ENCODE measurements at regions not wholly inside any gene's neighbourhood (a gene's known extent, or its start where the extent isn't known, plus 50 kb on each side); places are given as distances from the start of the nearest gene placed in this dataset.

DNA sequence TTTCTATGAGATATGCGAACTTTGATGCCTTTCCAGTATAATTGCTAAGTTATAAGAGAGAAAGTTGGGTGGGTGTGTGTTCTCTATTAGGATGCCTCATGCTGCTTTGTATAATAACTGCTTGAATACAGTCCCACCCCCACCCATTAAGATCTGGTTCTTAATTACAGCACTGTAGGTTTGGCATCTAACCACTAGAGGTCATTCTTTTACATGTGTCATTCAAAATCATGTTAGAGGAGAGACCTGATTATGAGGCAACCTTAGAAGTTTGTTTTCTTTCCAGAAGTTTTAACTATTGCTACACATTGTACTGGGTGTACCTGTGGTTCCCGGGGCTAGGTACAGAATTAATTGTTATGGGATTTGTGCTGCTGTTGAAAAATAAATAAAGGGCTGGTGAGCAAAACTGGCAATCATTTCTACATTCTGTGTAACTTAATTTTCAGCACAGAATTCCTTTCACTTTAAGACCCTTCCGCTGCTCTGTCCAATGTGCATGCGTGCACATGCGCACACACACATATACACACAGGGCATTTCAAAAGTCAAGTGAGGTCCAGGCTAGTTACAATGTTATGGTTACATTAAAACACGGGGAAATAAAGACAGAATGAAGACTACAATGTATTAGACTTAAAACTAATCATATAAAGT, 1156.3 kb downstream of the SORCS3 start:
- TF ChIP-seq, protein P1, sequence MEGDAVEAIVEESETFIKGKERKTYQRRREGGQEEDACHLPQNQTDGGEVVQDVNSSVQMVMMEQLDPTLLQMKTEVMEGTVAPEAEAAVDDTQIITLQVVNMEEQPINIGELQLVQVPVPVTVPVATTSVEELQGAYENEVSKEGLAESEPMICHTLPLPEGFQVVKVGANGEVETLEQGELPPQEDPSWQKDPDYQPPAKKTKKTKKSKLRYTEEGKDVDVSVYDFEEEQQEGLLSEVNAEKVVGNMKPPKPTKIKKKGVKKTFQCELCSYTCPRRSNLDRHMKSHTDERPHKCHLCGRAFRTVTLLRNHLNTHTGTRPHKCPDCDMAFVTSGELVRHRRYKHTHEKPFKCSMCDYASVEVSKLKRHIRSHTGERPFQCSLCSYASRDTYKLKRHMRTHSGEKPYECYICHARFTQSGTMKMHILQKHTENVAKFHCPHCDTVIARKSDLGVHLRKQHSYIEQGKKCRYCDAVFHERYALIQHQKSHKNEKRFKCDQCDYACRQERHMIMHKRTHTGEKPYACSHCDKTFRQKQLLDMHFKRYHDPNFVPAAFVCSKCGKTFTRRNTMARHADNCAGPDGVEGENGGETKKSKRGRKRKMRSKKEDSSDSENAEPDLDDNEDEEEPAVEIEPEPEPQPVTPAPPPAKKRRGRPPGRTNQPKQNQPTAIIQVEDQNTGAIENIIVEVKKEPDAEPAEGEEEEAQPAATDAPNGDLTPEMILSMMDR (IDR thresholded peaks at IDR 0.05; ENCODE audit: low read depth, low read length) = peak; percentile 50
- Histone ChIP-seq H3K4me1 (no peaks in the 10 kb centered on the region), H3K9me3 (no peaks in the 10 kb centered on the region), H3K4me3 (ENCODE audit: low read depth, low read length) (no peak overlapping the region), H3K36me3 (no peaks in the 10 kb centered on the region), H3K27me3 (no peaks in the 10 kb centered on the region)
- DNase-seq = no peak

DNA sequence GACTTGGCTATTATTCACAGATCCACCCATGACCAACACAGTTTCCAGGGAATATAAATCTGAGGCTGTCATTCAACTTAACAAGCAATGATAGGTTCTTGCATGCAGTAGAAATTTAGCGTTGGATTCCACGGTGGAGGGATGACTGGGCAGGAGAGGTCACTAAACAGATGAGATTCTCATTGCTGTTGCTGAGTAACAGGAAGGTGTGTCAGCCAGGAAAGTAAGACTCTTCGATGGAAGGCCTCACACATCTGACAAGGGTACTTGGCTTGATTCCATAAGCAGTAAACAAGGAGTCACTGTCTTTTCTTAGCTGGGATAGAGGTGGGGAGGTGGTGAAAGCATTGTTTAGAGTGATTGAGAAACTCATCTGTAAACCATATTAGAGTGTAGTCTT, 1152.0 kb downstream of the SORCS3 start:
- Histone ChIP-seq H3K4me3 (ENCODE audit: low read depth, low read length) (no peak overlapping the region), H3K4me1 (no peaks in the 10 kb centered on the region), H3K36me3 (no peaks in the 10 kb centered on the region), H3K9me3 (no peaks in the 10 kb centered on the region), H3K27me3 (no peaks in the 10 kb centered on the region)
- TF ChIP-seq, protein P1 (IDR thresholded peaks at IDR 0.05; ENCODE audit: low read depth, low read length) = no peak
- DNase-seq = no peak

DNA sequence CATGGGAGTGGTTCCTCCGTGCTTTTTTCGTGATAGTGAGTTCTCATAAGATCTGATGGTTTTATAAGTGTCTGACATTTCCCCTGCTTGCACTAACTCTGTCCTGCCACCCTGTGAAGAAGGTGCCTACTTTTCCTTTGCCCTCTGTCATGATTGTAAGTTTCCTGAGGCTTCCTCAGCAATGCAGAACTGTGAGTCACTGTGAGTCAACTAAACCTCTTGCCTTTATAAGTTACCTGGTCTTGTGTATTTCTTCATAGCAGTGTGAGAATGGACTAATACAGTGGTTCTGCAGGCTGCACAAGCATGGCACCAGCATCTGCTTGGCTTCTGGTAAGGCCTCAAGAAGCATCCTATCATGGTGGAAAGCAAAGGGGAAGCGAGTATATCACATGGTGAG, 1144.6 kb downstream of the SORCS3 start:
- Histone ChIP-seq H3K27me3 (no peaks in the 10 kb centered on the region), H3K4me1 (no peaks in the 10 kb centered on the region), H3K36me3 (no peaks in the 10 kb centered on the region), H3K4me3 (ENCODE audit: low read depth, low read length) (no peak overlapping the region), H3K9me3 (no peaks in the 10 kb centered on the region; the same call in 1 of the 2 replicates)
- no peak for DNase-seq
- TF ChIP-seq, protein P1 (IDR thresholded peaks at IDR 0.05; ENCODE audit: low read depth, low read length) = no peak

DNA sequence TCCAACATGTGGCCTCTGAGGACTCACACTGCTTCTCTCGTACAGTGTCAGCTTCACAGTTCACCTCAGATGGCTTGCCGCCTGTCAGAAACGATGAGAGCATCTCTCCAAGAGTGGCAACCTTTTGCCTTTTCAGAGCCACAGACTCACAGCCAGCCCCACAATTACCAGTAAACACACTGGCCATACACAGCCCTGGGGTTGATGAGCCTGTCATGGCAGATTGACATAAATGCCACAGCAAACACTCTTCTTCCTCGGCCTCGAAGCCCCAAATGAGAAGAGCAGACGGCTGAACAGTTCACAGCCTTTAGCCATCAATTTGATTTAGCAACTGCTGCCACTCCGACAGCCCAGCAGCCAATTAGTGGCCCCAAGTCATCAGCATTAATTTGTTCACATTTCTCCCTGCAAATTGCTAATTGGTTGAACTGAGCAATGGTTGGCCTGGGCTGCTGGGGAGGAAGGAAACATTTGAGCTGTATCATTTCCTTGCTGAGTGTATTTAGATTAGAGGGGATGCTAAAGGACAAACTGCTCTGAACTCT, 1142.9 kb downstream of the SORCS3 start:
- Histone ChIP-seq H3K4me1 (no peaks in the 10 kb centered on the region), H3K27me3 (no peaks in the 10 kb centered on the region), H3K9me3 (no peaks in the 10 kb centered on the region; the same call in 1 of the 2 replicates), H3K4me3 (ENCODE audit: low read depth, low read length) (no peak overlapping the region), H3K36me3 (no peaks in the 10 kb centered on the region)
- DNase-seq = no peak
- TF ChIP-seq, protein P1 (IDR thresholded peaks at IDR 0.05; ENCODE audit: low read depth, low read length) = no peak

DNA sequence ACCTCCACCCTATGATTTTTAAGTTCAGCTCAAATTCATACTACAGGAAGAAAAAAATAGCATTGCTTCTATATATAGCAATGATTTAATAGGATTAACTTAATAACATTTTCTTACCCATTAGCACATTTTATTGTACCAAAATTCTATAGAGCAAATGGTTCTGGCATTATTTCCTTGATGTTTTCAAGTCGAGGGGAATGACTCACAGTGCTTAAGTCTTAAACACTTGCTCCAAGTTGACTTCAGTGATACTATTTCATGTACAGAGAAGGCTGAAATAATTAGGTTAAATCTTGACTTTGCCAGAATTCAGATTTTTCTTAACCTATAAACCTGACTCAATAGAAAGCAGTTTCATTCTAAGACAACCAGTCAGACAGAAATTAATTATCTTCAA, 1133.8 kb downstream of the SORCS3 start:
- TF ChIP-seq, protein P1 (IDR thresholded peaks at IDR 0.05; ENCODE audit: low read depth, low read length) = no peak
- DNase-seq = no peak
- no peak overlapping the region for H3K4me3 ChIP-seq (ENCODE audit: low read depth, low read length)
- H3K36me3 ChIP-seq = no peaks in the 10 kb centered on the region
- no peaks in the 10 kb centered on the region for H3K27me3 ChIP-seq
- no peaks in the 10 kb centered on the region for H3K9me3 ChIP-seq
- H3K4me1 ChIP-seq = no peaks in the 10 kb centered on the region

DNA sequence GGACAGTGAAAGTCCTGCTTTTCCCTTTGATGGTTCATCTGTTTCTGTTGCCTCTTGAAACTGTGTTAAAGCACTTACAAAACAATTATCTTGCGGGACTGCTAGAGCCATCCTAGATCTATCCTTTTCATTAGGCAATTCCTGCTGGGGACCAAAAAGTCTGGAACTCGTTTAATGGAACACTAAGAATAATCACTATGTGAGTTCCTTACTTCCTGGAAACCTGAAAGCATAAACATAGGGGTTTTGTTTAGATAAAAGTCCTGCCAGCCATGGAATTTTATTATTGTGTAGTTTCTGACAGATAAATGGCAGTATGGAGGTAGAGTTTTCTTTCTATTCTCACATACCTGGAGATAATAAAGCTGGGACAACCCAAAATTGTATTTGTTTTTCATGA, 1133.3 kb downstream of the SORCS3 start:
- no peak overlapping the region for H3K4me3 ChIP-seq (ENCODE audit: low read depth, low read length)
- TF ChIP-seq, protein P1 (IDR thresholded peaks at IDR 0.05; ENCODE audit: low read depth, low read length) = no peak
- H3K4me1 ChIP-seq = no peaks in the 10 kb centered on the region
- H3K36me3 ChIP-seq = no peaks in the 10 kb centered on the region
- no peak for DNase-seq
- no peaks in the 10 kb centered on the region for H3K27me3 ChIP-seq
- H3K9me3 ChIP-seq = no peaks in the 10 kb centered on the region

Data from BE2C (cell line).